ENCODE measurements at regions not wholly inside any gene's neighbourhood (a gene's known extent, or its start where the extent isn't known, plus 50 kb on each side); places are given as distances from the start of the nearest gene placed in this dataset.

DNA sequence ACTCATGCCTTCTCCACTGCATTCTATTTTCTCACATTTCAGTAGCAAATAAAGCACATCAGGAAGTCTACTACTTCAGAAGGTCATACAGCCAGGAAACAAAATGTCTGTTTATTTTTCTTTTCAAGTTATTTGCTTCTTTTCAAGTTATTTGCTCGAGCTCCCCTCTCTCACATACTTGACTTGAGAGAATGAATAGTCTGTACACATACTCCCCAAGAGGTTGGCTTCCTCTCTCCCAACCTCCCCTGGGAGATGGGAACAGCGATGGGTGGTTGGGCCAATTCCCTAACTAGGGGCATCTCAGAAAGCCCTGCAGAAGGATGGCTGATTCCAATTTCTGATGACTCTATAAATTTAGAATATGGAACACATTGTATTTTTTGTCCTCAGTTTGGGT is 64.7 kb upstream of the PTPN13 start:
- no peak overlapping the region for H3K27ac ChIP-seq
- DNase-seq (ENCODE audit: low spot score in 2 of 2), result no peak
- no peaks in the 10 kb centered on the region for H3K4me1 ChIP-seq
- 68% methylated on average over 2 of the region's 2 CpGs for WGBS
- TF ChIP-seq, protein P1, sequence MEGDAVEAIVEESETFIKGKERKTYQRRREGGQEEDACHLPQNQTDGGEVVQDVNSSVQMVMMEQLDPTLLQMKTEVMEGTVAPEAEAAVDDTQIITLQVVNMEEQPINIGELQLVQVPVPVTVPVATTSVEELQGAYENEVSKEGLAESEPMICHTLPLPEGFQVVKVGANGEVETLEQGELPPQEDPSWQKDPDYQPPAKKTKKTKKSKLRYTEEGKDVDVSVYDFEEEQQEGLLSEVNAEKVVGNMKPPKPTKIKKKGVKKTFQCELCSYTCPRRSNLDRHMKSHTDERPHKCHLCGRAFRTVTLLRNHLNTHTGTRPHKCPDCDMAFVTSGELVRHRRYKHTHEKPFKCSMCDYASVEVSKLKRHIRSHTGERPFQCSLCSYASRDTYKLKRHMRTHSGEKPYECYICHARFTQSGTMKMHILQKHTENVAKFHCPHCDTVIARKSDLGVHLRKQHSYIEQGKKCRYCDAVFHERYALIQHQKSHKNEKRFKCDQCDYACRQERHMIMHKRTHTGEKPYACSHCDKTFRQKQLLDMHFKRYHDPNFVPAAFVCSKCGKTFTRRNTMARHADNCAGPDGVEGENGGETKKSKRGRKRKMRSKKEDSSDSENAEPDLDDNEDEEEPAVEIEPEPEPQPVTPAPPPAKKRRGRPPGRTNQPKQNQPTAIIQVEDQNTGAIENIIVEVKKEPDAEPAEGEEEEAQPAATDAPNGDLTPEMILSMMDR (IDR thresholded peaks at IDR 0.05), result no peak
- TF ChIP-seq POLR2A (IDR thresholded peaks at IDR 0.05) (no peak), POLR2AphosphoS5 (IDR thresholded peaks at IDR 0.05) (no peak), EP300 (IDR thresholded peaks at IDR 0.05) (no peak)
- H3K27me3 ChIP-seq, result no peaks in the 10 kb centered on the region
- no peaks in the 10 kb centered on the region for H3K36me3 ChIP-seq
- no peaks in the 10 kb centered on the region for H3K9me3 ChIP-seq
- H3K4me3 ChIP-seq, result no peak overlapping the region

- TF ChIP-seq POLR2A (IDR thresholded peaks at IDR 0.05), result no peak
- TF ChIP-seq POLR2AphosphoS5 (IDR thresholded peaks at IDR 0.05), result no peak
- TF ChIP-seq, protein P1 (IDR thresholded peaks at IDR 0.05), result no peak
- TF ChIP-seq EP300 (IDR thresholded peaks at IDR 0.05), result no peak
- WGBS, result 84% methylated on average over 1 of the region's 1 CpG
- H3K27me3 ChIP-seq, result no peaks in the 10 kb centered on the region
These were observed 63.9 kb upstream of the PTPN13 start for GRCh38 chr4:86530183-86530582.

GRCh38 chr4:86531440-86531839 is 62.7 kb upstream of the PTPN13 start:
- TF ChIP-seq EP300 (IDR thresholded peaks at IDR 0.05), result no peak
- no peak for TF ChIP-seq POLR2AphosphoS5 (IDR thresholded peaks at IDR 0.05)
- TF ChIP-seq, protein P1 (IDR thresholded peaks at IDR 0.05), result no peak
- no peak for TF ChIP-seq POLR2A (IDR thresholded peaks at IDR 0.05)
- no peak for DNase-seq (ENCODE audit: low spot score in 2 of 2)
- 81% methylated on average over 2 of the region's 2 CpGs for WGBS

More at GRCh38 chr4:86530183-86530582, 63.9 kb upstream of the PTPN13 start:
- no peaks in the 10 kb centered on the region for H3K9me3 ChIP-seq
- no peak for DNase-seq (ENCODE audit: low spot score in 2 of 2)
- H3K36me3 ChIP-seq, result no peaks in the 10 kb centered on the region
- no peaks in the 10 kb centered on the region for H3K4me1 ChIP-seq
- no peak overlapping the region for H3K4me3 ChIP-seq
- H3K27ac ChIP-seq, result no peak overlapping the region

DNA sequence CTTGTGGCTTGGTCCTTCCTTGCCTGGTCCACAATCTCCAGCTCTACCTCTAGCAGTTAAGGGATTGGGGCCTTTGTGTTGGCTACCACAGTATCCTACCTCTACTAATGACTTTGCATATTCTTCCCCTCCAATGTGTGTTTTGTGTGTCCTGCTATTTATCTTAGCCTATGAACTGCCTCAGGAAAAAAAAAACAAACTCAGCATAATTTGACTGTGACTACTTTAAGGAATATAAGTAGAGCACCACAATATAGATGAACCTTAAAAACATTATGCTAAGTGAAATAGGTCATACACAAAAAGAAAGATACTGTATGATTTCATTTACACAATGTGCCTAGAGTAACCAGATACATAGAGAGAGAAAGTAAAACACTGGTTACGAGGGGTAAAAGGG is 61.3 kb upstream of the PTPN13 start:
- no peak for DNase-seq (ENCODE audit: low spot score in 2 of 2)
- H3K27ac ChIP-seq, result no peak overlapping the region
- no peaks in the 10 kb centered on the region for H3K36me3 ChIP-seq
- no peaks in the 10 kb centered on the region for H3K27me3 ChIP-seq
- 89% methylated on average over 1 of the region's 1 CpG for WGBS
- H3K4me3 ChIP-seq, result no peak overlapping the region
- H3K4me1 ChIP-seq, result no peaks in the 10 kb centered on the region
- no peaks in the 10 kb centered on the region for H3K9me3 ChIP-seq
- TF ChIP-seq, protein P1 (IDR thresholded peaks at IDR 0.05), result no peak
- TF ChIP-seq EP300 (IDR thresholded peaks at IDR 0.05), result no peak
- no peak for TF ChIP-seq POLR2A (IDR thresholded peaks at IDR 0.05)
- no peak for TF ChIP-seq POLR2AphosphoS5 (IDR thresholded peaks at IDR 0.05)

More at GRCh38 chr4:86531440-86531839, 62.7 kb upstream of the PTPN13 start:
- no peaks in the 10 kb centered on the region for H3K4me1 ChIP-seq
- H3K27me3 ChIP-seq, result no peaks in the 10 kb centered on the region
- no peak overlapping the region for H3K27ac ChIP-seq
- no peaks in the 10 kb centered on the region for H3K9me3 ChIP-seq
- H3K4me3 ChIP-seq, result no peak overlapping the region
- no peaks in the 10 kb centered on the region for H3K36me3 ChIP-seq

DNA sequence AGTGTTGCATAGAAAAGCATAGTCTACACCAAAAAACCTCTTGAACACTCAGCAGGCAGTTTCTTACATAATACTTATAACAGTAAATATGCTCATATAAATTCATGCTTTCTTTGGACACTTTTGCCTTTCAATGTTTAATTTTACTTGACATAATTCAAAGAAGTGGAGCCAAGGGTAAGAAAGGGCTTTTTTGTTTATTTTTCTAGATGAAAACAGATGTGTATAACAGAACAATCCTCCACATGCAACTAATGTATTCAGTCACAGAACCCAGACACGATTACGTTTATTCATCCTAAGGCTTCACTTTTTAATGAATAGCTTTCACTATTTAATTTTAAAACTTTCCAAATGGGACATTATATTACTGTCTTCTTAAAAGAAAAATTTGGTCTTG is 58.0 kb upstream of the PTPN13 start:
- no peaks in the 10 kb centered on the region for H3K9me3 ChIP-seq
- no peak for DNase-seq (ENCODE audit: low spot score in 2 of 2)
- no peaks in the 10 kb centered on the region for H3K4me1 ChIP-seq
- no peaks in the 10 kb centered on the region for H3K27me3 ChIP-seq
- no peak overlapping the region for H3K4me3 ChIP-seq
- TF ChIP-seq EP300 (IDR thresholded peaks at IDR 0.05) (no peak), POLR2AphosphoS5 (IDR thresholded peaks at IDR 0.05) (no peak), POLR2A (IDR thresholded peaks at IDR 0.05) (no peak)
- TF ChIP-seq, protein P1 (IDR thresholded peaks at IDR 0.05), result no peak
- WGBS, result 64% methylated on average over 2 of the region's 2 CpGs
- no peaks in the 10 kb centered on the region for H3K36me3 ChIP-seq
- no peak overlapping the region for H3K27ac ChIP-seq

Measured in suprapubic skin (tissue), 4 donors.